HG02588 (cell line): ENCODE measurements at regions not wholly inside any gene's neighbourhood (a gene's known extent, or its start where the extent isn't known, plus 50 kb on each side); places are given as distances from the start of the nearest gene placed in this dataset.
"Not testable (repeated sequence)": the region's sequence is repeated elsewhere in the genome, so short reads cannot be mapped to it uniquely, and the experiment has no call there.

Source experiments
- ATAC-seq: cut with Tn5 transposase; IDR thresholded peaks from one replicate; pipeline ENCODE4 v1.9.1; 2021; ENCODE audit warnings: mild to moderate bottlenecking, moderate library complexity; ENCODE audit not compliant: unreplicated experiment

DNA sequence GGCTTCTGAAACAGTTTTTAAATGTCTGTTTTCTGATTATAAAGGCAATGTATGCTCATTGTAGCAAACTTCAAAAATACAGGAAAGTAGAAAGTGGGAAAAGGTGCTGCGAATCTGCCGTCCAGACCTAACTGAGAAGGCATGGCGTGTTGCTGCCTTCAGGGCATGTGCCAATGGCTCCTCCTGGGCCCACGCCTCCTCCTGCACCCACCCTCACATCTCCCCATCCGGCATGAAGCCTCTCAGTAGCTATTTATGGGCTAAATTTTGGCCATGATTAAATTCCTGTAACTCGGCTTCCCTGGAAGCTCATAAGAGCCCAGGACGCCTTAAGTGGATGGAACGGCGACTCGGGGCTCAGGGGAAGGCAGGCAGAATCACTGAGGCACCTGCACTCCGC is 153.8 kb downstream of the LAT start:
- ATAC-seq = not testable (repeated sequence)

DNA sequence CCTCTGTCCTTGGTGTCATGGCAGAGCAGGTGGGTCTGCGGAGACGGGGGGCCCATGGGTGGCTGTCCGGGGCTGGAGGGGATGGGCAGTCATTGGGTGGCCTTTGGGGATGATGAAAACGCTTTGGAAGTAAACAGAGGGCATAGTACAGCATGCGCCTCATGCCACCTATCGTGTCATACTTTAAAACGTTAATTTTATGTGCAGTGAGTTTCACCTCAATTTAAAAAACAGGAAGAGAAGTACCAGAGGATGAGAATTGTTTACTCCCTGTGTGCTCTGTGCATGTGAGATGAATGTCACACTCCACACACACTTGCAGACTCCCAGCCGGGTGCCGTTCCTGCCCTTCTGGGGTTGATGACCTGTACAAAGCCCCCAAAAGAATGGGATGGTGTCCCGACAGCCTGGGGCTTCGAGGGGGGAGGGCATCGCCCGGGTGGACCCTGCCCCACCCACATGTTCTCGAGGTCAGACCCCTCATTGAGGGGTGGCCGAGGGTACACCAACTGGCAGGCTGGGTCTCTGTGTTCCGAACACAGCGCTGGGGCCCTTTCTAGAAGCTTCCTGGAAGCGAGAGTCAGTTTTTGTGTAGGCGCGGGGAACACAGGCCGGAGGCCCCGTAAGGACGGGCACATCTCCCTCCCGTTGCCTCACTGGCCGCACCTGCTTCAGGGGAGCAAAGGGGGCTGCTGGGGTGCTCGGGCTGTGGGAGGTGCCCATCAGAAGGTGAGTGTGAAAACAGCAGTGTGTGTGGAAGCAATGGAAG is 153.2 kb downstream of the LAT start:
- ATAC-seq = not testable (repeated sequence)

DNA sequence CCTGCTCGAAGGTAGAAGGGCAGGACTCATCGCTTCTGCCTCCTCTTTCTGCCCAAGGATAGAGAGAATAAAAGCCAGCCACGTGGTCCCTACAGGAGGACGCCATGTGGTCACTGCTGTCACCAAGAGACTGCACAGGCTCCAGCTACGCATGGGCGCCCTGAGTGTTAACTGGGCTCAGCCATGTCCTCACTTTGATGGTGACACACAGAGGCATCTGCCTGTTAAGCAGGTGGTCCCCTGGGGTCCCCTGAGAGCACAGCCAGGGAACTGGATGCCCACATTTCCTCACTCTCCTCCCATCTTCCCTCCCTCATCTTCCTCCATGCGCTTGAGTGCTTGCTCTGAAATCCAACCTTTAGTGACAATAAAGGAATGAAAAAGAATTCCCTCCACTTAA is 152.6 kb downstream of the LAT start:
- ATAC-seq = not testable (repeated sequence)

DNA sequence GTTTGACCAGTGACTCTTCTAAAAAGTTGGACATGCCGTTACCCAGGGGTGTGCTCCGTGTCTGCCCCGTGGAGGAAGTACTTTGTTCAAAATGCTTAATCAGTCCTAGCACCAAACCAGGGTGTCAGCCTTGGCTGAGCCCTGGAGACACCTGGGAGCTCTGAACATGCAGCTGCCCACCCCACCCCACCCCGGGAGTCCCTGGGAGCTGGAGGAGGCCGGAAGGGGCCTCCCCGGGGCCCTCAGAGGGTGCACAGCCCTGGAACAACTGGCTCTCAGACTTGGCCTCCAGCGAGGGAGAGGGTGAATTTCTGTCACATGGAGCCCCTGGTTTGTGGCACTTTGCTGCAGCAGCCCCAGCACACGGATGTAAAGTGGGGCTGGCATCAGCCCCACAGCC is 152.1 kb downstream of the LAT start:
- not testable (repeated sequence) for ATAC-seq

DNA sequence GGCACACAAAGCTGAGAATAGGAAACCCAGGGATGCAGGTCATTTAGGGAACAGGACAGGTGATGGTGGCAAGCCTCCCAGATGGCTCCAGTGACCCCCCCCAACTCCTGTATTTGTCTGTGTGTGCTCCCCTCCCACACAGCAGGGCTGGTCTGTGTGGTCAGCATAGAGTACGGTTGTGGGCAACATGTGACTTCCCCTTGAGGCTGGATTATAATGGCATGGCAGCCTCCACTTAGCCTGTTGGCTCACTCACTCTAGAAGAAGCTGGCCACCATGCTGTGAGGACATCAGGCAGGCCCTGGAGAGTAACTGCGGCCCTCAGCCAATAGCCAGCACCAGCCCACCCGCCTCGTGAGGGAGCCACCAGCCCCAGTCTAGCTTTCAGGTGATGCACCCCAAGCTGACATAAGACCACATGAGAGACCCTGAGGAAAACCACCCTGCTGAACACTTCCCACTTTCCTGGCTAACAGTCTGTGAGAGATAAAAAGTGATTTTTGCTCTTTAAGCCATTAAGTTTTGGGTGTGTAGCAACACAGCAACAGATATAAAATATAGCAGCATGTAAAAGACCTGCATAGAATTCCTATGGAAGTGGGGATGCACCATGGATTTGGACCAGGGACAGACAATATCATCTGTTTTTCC is 151.3 kb downstream of the LAT start:
- not testable (repeated sequence) for ATAC-seq

DNA sequence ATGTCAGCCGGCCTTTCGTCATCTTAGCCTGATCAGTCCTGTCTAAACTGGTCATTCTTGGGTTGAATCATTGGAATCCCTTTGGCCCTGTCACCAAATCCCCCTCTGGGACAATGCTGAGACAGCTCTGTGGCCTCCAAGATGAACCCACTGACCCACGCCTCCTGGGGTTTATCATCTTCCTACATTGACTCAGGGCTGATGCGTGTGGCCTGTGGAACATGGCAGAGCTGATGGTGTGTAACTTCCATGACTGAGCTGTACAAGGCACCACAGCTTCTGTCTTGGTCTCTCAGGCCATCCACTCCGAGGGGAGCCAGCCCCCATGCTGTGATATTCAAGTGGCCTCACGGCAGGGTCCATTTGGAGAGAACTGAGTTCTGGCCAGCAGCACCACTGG is 150.2 kb downstream of the LAT start:
- not testable (repeated sequence) for ATAC-seq

DNA sequence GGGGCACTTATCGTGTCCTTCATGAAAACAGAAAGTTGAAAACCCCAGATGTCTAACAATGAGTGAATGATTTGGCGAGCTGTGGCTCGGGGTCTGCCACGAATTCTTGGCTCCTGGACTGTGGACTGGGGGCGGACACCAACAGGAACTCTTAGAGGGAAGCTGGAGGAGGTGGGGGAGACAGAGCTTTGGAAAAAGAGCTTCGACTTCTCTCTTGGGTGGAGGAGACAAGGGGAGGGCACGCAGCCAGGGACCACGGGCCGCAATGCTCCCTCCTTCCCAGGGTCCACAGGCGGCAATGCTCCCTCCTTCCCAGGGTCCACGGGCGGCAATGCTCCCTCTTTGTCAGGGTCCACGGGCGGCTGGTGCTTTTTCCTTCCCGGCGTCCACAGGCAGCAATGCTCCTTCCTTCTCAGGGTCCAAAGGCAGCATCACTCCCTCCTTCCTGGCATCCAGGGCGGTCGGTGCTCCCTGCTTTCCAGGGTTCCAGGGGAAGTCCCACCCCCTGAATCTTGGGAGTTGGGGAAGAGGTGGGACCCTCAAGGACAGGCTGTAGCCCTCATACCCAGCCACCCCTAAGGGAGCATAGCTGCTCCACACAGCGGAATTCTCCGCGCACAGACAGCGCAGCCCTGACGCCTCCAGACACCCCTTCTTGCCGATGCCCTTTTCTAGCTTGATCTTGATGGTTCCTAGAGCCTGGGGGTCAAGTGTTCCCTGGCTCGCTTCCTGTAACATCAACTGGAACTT is 149.0 kb downstream of the LAT start:
- not testable (repeated sequence) for ATAC-seq

DNA sequence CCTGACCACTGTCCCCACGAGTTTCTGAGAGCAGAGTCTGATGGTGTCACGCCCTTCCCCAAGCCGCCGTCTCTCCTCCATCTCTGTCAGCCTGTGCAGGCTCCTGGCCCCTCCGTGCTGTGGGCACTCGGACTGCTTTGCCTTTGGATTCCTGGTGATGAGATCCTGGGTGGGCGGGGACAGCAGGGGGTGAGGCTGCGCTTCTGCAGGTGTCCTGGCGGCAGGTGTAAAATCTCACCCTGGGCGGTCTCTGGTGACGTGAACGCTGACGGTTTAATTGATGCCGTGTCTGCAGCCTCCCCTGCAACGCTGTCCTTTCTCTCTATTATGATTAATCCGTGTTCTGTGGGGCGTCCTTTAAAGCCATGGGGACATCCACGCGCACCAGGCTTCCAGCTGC is 148.0 kb downstream of the LAT start:
- not testable (repeated sequence) for ATAC-seq

DNA sequence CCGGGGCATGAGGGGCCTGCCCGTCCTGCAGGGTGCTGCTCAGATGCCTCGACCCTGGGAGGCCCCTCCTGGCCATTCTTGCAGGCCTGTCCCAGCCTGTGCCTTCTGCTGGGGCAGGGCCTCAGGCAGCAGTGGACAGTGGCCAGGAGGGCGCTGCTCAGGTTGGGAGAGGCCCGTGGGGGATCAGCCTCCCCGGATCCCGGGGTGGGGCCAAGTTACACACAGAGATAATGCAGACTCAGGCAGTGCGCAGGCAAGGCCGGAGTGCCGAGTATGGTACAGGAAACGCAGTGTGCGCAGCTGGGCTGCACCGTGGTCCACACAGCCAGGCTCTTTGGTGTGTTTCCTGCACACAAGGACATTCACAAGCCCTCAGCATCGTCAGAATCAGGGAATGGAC is 147.6 kb downstream of the LAT start:
- not testable (repeated sequence) for ATAC-seq

DNA sequence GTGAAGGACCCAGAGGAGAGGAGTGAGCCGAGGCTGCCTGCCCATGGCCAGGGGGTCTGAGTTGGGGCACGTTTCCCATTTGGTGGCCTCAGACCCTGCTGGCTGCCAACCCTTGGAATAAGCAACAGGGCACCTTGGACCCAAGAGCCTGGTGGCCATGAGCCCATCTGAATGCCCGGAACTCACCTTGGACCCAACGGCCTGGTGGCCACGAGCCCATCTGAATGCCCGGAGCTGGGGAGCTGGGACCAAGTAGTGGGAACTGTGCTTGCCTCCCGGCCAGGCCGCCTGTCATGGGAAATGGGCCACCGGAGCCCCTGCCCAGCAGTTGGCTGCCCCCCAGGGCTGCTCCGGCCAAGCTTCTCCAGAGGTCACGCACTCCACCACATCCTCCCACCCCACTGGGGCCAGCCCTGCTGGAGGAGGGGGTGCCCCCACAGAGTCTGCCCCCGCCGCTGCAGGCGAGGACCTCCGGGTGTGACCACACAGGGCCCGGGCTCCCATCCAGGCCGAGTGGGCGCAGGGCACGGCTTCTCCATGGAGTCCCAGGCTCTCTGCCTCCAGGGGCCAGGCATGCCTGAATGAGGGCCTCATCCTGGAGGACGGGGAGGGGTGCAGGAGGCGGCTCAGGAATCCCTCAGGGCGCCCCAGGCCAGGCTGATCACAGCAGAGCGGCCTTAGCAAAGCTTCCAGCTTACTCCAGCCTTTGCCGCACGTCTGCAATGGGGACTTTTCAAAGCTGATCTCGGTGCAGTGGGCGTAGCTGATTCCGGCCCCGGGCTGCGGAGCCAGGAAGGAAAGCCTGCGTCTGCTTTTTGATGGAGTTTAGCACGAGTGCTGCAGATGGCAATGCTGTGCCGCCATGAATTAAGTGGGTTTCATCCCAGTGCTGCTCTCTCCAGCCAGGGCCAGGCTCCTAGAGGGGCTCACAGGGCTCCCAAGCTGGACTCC is 146.3 kb downstream of the LAT start:
- ATAC-seq = not testable (repeated sequence)

DNA sequence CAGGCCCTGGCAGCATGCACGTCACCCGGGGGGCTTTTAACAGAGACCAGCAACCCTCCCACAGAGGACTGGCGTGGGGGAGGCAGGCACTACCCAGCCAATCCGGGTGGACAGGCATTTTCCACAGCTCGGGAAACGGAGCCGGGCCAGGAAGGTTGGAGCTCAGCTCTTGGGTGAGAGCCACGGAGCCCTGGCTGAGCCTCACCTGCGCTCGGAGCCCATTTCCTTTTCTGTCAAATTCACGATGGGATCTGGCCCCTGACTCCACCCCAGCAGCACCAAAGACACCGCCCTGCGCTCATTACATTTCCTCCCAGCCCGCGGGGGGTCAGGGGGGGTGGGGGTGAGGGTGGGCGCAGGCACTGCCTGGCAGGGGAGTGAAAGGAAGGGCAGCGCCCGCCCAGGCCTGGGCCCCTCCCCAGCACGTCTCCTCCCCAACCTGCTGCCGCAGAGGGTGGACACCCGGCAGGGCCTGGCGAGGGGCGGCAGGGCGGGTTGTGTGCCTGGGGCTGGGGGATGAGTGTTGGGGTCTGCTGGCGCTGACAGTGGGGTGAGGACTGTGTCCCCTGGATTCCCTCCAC is 145.4 kb downstream of the LAT start:
- not testable (repeated sequence) for ATAC-seq

DNA sequence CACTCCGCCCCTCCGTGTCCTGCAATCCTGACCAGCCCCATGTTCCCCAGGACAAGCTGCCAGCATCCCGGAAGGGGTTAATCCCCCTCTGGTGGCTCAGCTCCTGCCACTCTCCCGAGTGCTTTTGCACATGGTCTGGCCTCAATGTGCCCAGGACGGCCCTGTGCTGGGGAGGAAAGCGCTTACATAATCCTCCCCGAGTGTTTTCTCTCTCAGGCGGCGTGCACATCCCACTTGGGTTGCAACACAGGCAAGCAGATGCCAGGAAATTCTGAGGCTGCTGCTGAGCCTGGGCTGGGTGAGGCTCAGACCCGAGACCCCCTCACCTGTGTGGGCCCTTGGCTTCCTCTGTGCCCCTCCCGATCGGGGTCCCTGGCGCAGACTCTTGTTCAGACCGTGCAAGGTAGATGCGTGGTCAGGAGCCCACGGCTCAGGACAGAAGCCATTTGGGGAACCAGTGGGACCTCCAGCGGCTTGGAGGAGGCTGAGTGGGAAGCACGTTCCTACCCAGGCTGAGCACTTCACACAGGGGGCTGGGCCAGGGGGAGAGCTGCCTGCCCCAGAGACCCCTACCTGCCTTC is 144.7 kb downstream of the LAT start:
- ATAC-seq = not testable (repeated sequence)

DNA sequence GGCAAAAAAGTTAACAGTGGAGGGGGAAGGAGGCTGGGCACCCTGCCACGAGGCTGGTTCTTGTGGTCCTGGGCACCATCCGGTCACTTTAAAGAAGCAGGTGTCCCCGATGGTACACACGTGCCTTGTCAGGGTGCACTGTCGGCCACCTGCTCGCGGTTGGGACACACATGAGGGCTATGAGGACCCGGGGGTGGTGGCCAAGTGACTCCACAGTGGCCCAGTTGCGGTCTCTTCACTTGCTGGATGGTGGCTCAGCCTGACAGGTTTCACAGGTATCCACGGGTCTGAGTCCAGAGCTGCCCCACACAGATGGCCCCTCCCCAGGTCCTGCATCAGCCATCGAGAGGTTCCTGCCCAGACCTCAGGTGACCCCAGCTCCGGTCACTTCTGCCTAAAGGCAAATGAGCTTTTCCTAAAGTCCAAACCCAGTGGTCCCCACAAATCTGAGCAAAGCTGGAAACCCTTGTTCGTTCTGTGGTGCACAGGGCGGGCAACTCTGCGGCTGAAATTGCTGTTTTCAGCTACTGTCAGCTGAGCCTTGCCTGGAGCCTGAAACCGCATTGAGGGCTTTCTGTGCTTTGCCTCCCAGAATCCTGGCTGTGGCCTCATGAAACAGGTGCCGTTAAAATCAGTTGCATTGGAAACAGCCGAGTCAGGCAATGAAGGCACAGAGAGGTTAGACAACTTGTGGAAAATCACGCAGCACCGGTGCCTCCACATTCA is 144.0 kb downstream of the LAT start:
- not testable (repeated sequence) for ATAC-seq

DNA sequence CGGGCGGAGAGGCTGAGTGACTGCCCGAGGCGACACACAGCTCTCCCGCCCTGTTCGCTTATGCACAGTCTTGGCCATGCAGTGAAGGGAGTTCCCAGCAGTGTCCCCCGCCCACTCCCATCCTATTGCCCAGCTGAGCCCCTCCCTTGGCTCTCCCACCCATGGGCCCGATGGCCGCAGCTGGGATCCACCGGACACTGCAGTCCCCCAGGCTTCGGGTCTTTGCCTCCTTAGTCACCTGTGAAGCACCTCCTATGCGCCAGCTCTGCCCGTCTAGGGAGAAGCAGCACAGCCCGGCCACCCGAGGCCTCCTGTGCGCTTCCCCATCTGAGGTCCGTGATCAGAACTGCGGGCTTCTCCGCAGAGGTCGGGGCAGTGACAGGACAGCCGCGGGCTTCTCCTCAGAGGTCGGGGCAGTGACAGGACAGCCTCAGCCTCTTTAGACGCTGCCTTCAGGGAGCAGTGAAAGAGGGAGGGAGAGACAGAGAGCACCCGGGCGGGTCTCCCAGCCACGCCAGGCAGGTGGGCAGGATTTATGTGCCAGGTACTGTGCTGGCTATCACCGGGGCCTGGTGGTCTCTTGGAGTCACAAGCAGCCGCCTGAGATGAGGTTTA is 143.1 kb downstream of the LAT start:
- ATAC-seq = not testable (repeated sequence)

DNA sequence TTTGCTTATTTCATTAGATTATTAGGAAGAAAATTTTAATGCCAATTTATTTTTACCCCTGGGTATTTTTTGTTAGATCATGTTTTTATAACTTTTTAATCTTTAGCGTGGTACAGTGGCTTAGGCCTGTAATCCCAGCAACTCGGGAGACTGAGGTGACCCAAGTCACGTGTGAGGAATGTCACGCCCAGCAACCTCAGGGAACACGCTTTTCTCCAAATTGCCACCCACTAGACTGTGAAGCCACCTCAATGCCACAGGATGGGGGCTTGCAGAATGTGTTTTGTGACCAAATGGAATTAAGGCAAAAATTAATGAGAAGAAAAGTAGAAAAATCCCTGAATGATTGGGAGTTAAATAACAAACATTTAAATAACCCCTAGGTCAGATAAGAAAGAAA is 141.8 kb downstream of the LAT start:
- ATAC-seq = no peak

DNA sequence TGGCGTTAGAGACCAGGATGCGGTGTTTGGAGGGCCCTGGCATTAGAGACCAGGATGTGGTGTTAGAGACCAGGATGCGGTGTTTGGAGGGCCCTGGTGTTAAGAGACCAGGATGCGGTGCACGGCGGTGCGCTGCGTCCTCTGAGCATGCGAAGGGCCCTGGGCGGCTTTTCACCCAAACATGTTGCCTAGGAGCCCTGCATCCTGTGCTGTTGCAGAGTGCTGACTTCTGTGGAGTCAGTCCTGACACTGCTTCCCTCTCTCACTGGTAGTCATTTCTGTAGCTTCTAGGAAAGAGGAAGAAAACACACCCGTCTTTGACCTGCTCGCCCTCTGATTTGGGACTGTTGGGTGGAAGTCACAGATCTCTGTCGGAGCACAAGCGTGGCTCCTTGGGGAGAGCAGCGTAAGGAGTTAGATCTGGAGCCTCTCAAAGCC is 141.2 kb downstream of the LAT start:
- no peak for ATAC-seq

DNA sequence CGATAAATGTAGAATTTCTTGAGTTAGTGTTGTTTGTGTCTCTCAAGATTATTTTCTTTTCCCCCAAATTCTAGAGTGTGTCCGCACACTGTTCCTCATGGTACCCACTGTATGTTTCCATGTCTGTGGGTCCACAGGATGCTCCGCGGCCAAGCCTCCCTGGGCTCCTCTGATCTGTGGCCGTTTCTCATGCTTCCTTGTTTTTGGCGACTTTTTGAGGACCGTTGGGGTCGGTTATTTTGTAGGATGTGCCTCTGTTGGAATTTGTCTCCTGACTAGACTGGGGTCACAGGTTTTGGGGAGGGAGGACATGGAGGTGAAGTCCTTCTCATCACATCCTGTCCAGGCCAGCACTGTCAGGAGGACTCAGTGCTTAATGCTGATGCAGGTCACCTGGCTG is 140.0 kb downstream of the LAT start:
- ATAC-seq = no peak

DNA sequence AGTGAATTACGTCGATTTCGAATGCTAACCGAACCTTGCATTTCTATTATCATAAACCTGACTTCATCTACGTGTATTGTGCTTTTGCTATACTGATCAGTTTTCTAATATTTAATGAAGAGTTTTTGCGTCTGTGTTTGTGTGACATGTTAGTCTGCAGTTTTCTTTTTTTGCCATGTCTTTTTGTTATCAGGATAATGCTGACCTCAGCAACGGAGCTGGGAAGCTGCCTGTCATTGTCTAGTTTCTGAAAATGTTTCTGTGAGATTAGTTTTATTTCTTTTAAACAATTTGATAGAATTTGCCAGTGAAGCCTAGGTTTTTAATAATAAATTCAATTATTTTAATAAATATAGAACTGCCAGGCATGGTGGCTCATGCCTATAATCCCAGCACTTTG is 139.3 kb downstream of the LAT start:
- ATAC-seq = not testable (repeated sequence)

DNA sequence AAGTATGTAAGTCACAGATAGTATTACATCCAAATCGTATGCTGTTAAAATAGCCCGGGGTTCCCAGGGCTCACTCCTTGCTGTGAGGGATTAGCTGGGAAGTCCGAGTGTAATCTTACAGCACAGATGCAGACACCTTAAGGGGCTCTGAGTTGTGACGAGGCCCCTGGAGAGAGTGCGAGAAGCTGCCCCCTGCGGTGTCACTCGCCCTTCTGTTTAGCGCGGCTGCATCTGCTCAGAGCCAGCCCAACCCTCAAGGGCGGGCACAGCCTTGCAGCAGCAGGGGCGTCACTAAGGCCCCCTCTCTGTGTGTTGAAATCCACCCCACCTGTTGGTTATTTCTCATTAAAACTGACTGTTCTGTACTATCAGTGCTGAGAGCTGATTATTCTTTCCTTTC is 135.8 kb downstream of the LAT start:
- not testable (repeated sequence) for ATAC-seq
